ENCODE measurements at regions not wholly inside any gene's neighbourhood (a gene's known extent, or its start where the extent isn't known, plus 50 kb on each side); places are given as distances from the start of the nearest gene placed in this dataset.

DNA sequence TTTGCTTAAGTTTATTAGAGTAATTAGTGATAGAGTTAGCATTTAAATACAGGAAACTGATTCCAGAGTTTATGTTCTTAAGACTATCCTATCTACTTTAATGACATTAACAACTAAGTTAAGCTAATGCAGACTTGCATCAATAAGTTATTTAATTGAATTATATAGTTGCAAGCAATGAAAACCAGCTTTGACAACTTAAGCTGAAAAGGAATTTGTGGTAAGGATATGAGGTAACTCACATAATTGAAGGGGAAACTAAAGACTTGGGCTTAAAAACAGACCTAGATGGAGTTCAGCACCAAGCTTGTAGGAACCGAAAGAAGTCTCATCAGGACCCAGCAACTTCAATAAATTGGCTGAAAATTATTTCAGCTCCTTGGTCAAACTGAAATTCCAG is 222.3 kb downstream of the IBTK start:
- TF ChIP-seq, protein P1, sequence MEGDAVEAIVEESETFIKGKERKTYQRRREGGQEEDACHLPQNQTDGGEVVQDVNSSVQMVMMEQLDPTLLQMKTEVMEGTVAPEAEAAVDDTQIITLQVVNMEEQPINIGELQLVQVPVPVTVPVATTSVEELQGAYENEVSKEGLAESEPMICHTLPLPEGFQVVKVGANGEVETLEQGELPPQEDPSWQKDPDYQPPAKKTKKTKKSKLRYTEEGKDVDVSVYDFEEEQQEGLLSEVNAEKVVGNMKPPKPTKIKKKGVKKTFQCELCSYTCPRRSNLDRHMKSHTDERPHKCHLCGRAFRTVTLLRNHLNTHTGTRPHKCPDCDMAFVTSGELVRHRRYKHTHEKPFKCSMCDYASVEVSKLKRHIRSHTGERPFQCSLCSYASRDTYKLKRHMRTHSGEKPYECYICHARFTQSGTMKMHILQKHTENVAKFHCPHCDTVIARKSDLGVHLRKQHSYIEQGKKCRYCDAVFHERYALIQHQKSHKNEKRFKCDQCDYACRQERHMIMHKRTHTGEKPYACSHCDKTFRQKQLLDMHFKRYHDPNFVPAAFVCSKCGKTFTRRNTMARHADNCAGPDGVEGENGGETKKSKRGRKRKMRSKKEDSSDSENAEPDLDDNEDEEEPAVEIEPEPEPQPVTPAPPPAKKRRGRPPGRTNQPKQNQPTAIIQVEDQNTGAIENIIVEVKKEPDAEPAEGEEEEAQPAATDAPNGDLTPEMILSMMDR (conservative IDR thresholded peaks at IDR 0.05; ENCODE audit: low read depth) = no peak
- no peak overlapping the region for H3K27ac ChIP-seq
- no peak for DNase-seq (ENCODE audit: low spot score)
- ChIA-PET CTCF (interaction anchor here (0.6 kb wide), 1 partner anchor 291 kb away, joined by 3 read pairs; no protein-coding TSS in a partner anchor), POLR2A (ENCODE audit: low non-redundant PET) (no interaction called here)

DNA sequence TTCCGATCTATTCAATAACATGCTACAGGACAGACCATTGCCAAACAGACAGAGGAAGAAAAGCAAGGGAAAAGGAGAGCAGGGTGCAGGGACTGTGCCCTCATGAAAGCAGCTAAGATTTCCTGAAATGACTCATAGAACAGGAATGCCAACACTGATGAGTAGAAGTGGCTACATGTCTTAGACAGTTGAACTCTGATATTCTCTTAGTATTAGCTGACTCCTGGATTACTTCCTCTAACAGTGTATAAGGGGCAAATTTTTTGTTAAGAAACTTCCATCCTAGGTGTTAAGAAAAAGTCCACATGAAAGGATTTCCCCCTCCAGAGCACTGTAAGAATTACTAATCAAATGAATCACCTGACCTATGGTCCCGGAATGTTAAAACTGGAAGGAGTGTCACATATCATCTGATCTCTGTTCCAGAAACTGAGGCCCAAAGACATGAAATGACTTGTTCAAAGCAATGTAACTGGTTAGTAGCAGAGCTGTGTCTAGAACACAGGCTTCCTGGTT is 224.9 kb downstream of the IBTK start:
- POLR2A ChIA-PET (ENCODE audit: low non-redundant PET) = no interaction called here
- CTCF ChIA-PET = interaction anchor here (1.3 kb wide), 1 partner anchor 17 kb away, joined by 3 read pairs; no protein-coding TSS in a partner anchor

DNA sequence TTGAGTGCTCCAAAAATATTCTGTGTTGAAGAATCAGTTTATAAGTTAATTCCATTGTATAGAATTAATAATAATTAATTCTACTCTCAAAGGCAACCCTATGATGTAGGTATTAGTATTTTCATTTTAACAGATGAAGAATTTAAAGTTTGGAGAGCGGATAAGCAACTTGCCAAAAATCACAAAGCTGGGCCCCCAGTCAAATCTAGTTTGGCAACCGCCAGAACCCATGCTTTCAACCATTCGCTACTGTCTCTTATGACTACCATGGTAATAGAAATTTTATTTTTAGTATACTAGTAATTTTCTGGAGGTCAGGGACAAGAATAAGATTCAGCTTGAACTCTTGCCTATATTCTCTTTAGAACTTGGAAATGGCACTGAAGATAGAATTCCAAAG is 229.8 kb downstream of the IBTK start:
- no peak for DNase-seq (ENCODE audit: low spot score)
- ChIA-PET CTCF (no interaction called here), POLR2A (ENCODE audit: low non-redundant PET) (no interaction called here)
- no peak overlapping the region for H3K27ac ChIP-seq
- TF ChIP-seq, protein P1 (conservative IDR thresholded peaks at IDR 0.05; ENCODE audit: low read depth) = no peak

More for the DNA sequence above, 224.9 kb downstream of the IBTK start:
- TF ChIP-seq, protein P1 (conservative IDR thresholded peaks at IDR 0.05; ENCODE audit: low read depth) = no peak
- no peak overlapping the region for H3K27ac ChIP-seq
- peak; percentile 53 for DNase-seq (ENCODE audit: low spot score)

DNA sequence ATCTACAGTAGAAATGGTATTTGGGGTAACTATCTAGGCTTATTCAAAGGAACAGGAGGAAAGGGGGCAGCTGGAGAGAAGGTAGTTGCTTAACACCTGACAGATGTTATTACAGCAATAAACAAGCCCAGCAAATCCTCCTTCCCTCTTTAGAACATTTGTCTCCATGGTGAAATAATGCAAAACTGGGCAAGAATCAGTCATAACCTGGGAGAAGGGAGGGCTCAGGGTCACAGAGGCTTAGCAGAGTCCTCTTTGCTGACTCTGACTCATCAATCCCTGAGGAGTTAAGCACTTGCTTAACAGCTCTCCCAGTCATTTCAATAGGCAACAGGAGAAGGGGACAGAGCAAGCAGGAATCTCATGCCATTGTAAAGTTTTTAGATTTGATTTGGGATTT is 230.3 kb downstream of the IBTK start:
- DNase-seq (ENCODE audit: low spot score) = peak; percentile 80
- H3K27ac ChIP-seq = no peak overlapping the region
- ChIA-PET CTCF (interaction anchor here (0.6 to 0.8 kb wide), 3 partner anchors 10 to 249 kb away, joined by 3 to 4 read pairs (median 3); no protein-coding TSS in a partner anchor), POLR2A (ENCODE audit: low non-redundant PET) (no interaction called here)
- TF ChIP-seq, protein P1 (conservative IDR thresholded peaks at IDR 0.05; ENCODE audit: low read depth) = no peak

DNA sequence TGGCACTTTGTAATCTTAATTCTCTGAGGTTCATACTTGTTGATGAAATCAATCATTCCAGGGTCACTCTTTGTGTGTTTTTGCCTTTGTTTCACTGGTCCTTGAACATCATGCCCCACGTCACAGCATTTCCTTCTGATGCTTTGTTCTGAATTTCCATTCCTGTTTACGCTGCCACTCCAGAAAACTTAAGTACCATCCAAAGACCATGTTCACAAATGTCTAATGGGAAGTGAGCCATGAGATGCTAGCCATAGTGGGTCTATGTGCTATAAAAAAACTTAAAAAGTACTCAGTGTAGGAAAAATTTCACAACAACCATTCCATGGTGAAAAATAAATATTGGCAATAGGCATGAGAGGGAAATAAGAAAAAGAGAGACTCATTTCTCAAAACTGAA is 232.0 kb downstream of the IBTK start:
- no peak for DNase-seq (ENCODE audit: low spot score)
- ChIA-PET CTCF (no interaction called here), POLR2A (ENCODE audit: low non-redundant PET) (no interaction called here)
- H3K27ac ChIP-seq = no peak overlapping the region
- TF ChIP-seq, protein P1 (conservative IDR thresholded peaks at IDR 0.05; ENCODE audit: low read depth) = no peak

DNA sequence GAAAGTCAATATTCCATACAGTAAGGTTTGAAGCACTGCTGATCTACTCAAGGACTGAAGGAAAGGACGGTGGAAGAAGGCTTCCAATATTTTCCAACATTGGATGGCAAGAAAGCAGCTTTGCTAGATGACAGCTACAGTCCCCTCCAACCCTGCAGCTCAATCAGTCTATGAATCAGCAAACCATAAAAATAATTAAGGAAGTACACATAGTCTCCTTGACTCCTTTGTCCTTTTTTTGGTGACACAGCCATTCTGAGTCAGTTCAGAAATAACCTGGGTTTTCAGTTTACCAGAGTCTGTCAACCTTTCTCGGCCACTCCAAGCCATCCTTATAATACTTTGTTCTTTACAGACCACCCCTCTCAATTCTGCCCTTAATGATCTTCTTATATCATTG is 232.5 kb downstream of the IBTK start:
- CTCF ChIA-PET = no interaction called here

More for the DNA sequence above, 232.5 kb downstream of the IBTK start:
- TF ChIP-seq, protein P1 (conservative IDR thresholded peaks at IDR 0.05; ENCODE audit: low read depth) = no peak
- no peak overlapping the region for H3K27ac ChIP-seq
- DNase-seq (ENCODE audit: low spot score) = no peak
- POLR2A ChIA-PET (ENCODE audit: low non-redundant PET) = no interaction called here
